Upper lobe of left lung (tissue), 6 donors: ENCODE measurements at regions not wholly inside any gene's neighbourhood (a gene's known extent, or its start where the extent isn't known, plus 50 kb on each side); places are given as distances from the start of the nearest gene placed in this dataset.

Source experiments
- ATAC-seq, 2 donors: fragments of 200-7000 bp; cut with Tn5 transposase; one replicate each; pipeline ENCODE4 v1.9.1; 2022; ENCODE audit warnings: mild to moderate bottlenecking in 2 of 2, moderate library complexity in 2 of 2; ENCODE audit not compliant: low FRiP score in 2 of 2
- DNase-seq, 2 donors: peaks; one replicate each; pipeline ENCODE4 v3.0.0-alpha.2; 2019 to 2020
- H3K27ac ChIP-seq, 4 donors: fragments of 200-600 bp; sonication (generic); one replicate each; pipeline ENCODE4 v1.5.1; 2016 to 2019
- H3K27me3 ChIP-seq, 4 donors: fragments of 200-600 bp; sonication (generic); one replicate each; pipeline ENCODE4 v1.5.1; 2017 to 2019
- H3K36me3 ChIP-seq, 4 donors: fragments of 200-600 bp; sonication (generic); one replicate each; pipeline ENCODE4 v1.5.1; 2016 to 2019
- H3K4me1 ChIP-seq, 4 donors: fragments of 200-600 bp; sonication (generic); one replicate each; pipeline ENCODE4 v1.5.1; 2018 to 2019
- H3K4me3 ChIP-seq, 4 donors: fragments of 200-600 bp; sonication (generic); one replicate each; pipeline ENCODE4 v1.5.1; 2017 to 2019; ENCODE audit warnings: mild to moderate bottlenecking in 2 of 4, moderate library complexity in 1 of 4
- H3K9me3 ChIP-seq, 4 donors: fragments of 200-600 bp; sonication (generic); one replicate each; pipeline ENCODE4 v1.5.1; 2018 to 2019
- CTCF ChIP-seq, 6 experiments: fragments of 450-650 bp in 4 of 6; fragments of 200-600 bp in 2 of 6; sonication (generic) in 2 of 6; IDR thresholded peaks; one replicate each; pipeline ENCODE4 v1.5.1; 2016 to 2019; ENCODE audit warnings: antibody characterized with exemption in 6 of 6
- EP300 ChIP-seq, 4 donors: sonication (generic); formaldehyde crosslinking; IDR thresholded peaks; one replicate each; pipeline ENCODE4 v1.5.1; 2017; ENCODE audit warnings: antibody characterized with exemption in 4 of 4, control low read depth in 2 of 4
- POLR2A ChIP-seq, 4 donors: fragments of 450-650 bp; IDR thresholded peaks; one replicate each; pipeline ENCODE4 v1.5.1; 2016 to 2017; ENCODE audit warnings: antibody characterized with exemption in 4 of 4, mild to moderate bottlenecking in 2 of 4
- POLR2AphosphoS5 ChIP-seq, 2 donors: sonication (generic); formaldehyde crosslinking; IDR thresholded peaks; one replicate each; pipeline ENCODE4 v1.5.1; 2017; ENCODE audit warnings: antibody characterized with exemption in 2 of 2
- WGBS, 2 donors: methylation state at CpG; one replicate each; pipeline ENCODE4 v1.1.5; 2017 to 2018; 5-methylcytosine and 5-hydroxymethylcytosine counted together
- donor health status: DM: no; HTN: no; CAD: no; lungs with moderate emphysema.
- donor health status: DM: no; HTN: yes; CAD: no; lungs with severe emphysema.

GRCh38 chr6:115720900-115721299 lies 339.8 kb downstream of the FRK start:
- no peak for DNase-seq
- H3K4me3 ChIP-seq = no peak overlapping the region
- no peaks in the 10 kb centered on the region for H3K36me3 ChIP-seq
- ATAC-seq = no peak
- H3K9me3 ChIP-seq = no peaks in the 10 kb centered on the region
- H3K27me3 ChIP-seq = no peaks in the 10 kb centered on the region
- WGBS, 2 donors = 86 to 94% methylated on average over 1 of the region's 1 CpG
- H3K27ac ChIP-seq = no peak overlapping the region
- no peak for TF ChIP-seq POLR2AphosphoS5 (IDR thresholded peaks at IDR 0.05)
- TF ChIP-seq CTCF (IDR thresholded peaks at IDR 0.05) = no peak
- TF ChIP-seq POLR2A (IDR thresholded peaks at IDR 0.05) = no peak
- TF ChIP-seq EP300 (IDR thresholded peaks at IDR 0.05) = no peak
- no peaks in the 10 kb centered on the region for H3K4me1 ChIP-seq

- no peak for ATAC-seq
- Histone ChIP-seq H3K36me3 (no peaks in the 10 kb centered on the region), H3K4me1 (no peaks in the 10 kb centered on the region), H3K27me3 (no peaks in the 10 kb centered on the region), H3K27ac (no peak overlapping the region), H3K4me3 (no peak overlapping the region), H3K9me3 (no peaks in the 10 kb centered on the region)
- DNase-seq = no peak
- WGBS, 2 donors = 42 to 57% methylated on average over 1 of the region's 1 CpG
- TF ChIP-seq CTCF (IDR thresholded peaks at IDR 0.05) (no peak), POLR2A (IDR thresholded peaks at IDR 0.05) (no peak), EP300 (IDR thresholded peaks at IDR 0.05) (no peak), POLR2AphosphoS5 (IDR thresholded peaks at IDR 0.05) (no peak)
These were observed 343.2 kb downstream of the FRK start for GRCh38 chr6:115717472-115717871.

GRCh38 chr6:115717062-115717461 lies 343.6 kb downstream of the FRK start:
- no peaks in the 10 kb centered on the region for H3K9me3 ChIP-seq
- no peak overlapping the region for H3K4me3 ChIP-seq
- TF ChIP-seq POLR2A (IDR thresholded peaks at IDR 0.05) (no peak), EP300 (IDR thresholded peaks at IDR 0.05) (no peak), POLR2AphosphoS5 (IDR thresholded peaks at IDR 0.05) (no peak), CTCF (IDR thresholded peaks at IDR 0.05) (no peak)
- no peak for ATAC-seq
- no peaks in the 10 kb centered on the region for H3K27me3 ChIP-seq
- no peaks in the 10 kb centered on the region for H3K36me3 ChIP-seq
- no peaks in the 10 kb centered on the region for H3K4me1 ChIP-seq
- H3K27ac ChIP-seq = no peak overlapping the region
- no peak for DNase-seq

- TF ChIP-seq EP300 (IDR thresholded peaks at IDR 0.05) (no peak), POLR2AphosphoS5 (IDR thresholded peaks at IDR 0.05) (no peak), CTCF (IDR thresholded peaks at IDR 0.05) (no peak), POLR2A (IDR thresholded peaks at IDR 0.05) (no peak)
- Histone ChIP-seq H3K4me3 (no peak overlapping the region), H3K9me3 (no peaks in the 10 kb centered on the region), H3K4me1 (no peaks in the 10 kb centered on the region), H3K27me3 (no peaks in the 10 kb centered on the region), H3K27ac (no peak overlapping the region), H3K36me3 (no peaks in the 10 kb centered on the region)
- no peak for DNase-seq
- 68 to 81% methylated on average over 6 of the region's 6 CpGs for WGBS, 2 donors
- ATAC-seq = no peak
These were observed 348.3 kb downstream of the FRK start for GRCh38 chr6:115712291-115712961.

GRCh38 chr6:115708850-115709249 lies 351.8 kb downstream of the FRK start:
- no peak overlapping the region for H3K4me3 ChIP-seq
- WGBS, 2 donors = 33 to 94% methylated on average over 2 of the region's 2 CpGs
- no peak for ATAC-seq
- no peaks in the 10 kb centered on the region for H3K9me3 ChIP-seq
- no peaks in the 10 kb centered on the region for H3K36me3 ChIP-seq
- no peaks in the 10 kb centered on the region for H3K27me3 ChIP-seq
- no peak overlapping the region for H3K27ac ChIP-seq
- DNase-seq = no peak
- no peak for TF ChIP-seq POLR2AphosphoS5 (IDR thresholded peaks at IDR 0.05)
- no peak for TF ChIP-seq EP300 (IDR thresholded peaks at IDR 0.05)
- no peak for TF ChIP-seq CTCF (IDR thresholded peaks at IDR 0.05)
- no peak for TF ChIP-seq POLR2A (IDR thresholded peaks at IDR 0.05)
- no peaks in the 10 kb centered on the region for H3K4me1 ChIP-seq
